HG03280 (cell line): ENCODE measurements at regions not wholly inside any gene's neighbourhood (a gene's known extent, or its start where the extent isn't known, plus 50 kb on each side); places are given as distances from the start of the nearest gene placed in this dataset.
"Not testable (repeated sequence)": the region's sequence is repeated elsewhere in the genome, so short reads cannot be mapped to it uniquely, and the experiment has no call there.

Source experiments
- ATAC-seq: cut with Tn5 transposase; IDR thresholded peaks from one replicate; pipeline ENCODE4 v1.9.1; 2021; ENCODE audit warnings: mild to moderate bottlenecking, moderate library complexity; ENCODE audit not compliant: unreplicated experiment

- no peak for ATAC-seq
Observed at GRCh38 chr15:35211240-35211902, 126.3 kb upstream of the NANOGP8 start.

- no peak for ATAC-seq
Observed at GRCh38 chr15:35210370-35210769, 125.3 kb upstream of the NANOGP8 start.

- ATAC-seq = no peak
Observed at GRCh38 chr15:35209838-35210237, 124.7 kb upstream of the NANOGP8 start.

GRCh38 chr15:35208353-35208752 lies 123.3 kb upstream of the NANOGP8 start:
- ATAC-seq = no peak

- ATAC-seq = no peak
Observed at GRCh38 chr15:35206060-35206675, 121.1 kb upstream of the NANOGP8 start.

GRCh38 chr15:35198197-35198596 lies 113.1 kb upstream of the NANOGP8 start:
- ATAC-seq = no peak

- no peak for ATAC-seq
Observed at GRCh38 chr15:35197754-35198153, 112.7 kb upstream of the NANOGP8 start.

- no peak for ATAC-seq
Observed at GRCh38 chr15:35197306-35197705, 112.2 kb upstream of the NANOGP8 start.

- no peak for ATAC-seq
Observed at GRCh38 chr15:35196273-35196672, 111.2 kb upstream of the NANOGP8 start.

GRCh38 chr15:35195649-35196048 lies 110.6 kb upstream of the NANOGP8 start:
- ATAC-seq = no peak

GRCh38 chr15:35195031-35195430 lies 109.9 kb upstream of the NANOGP8 start:
- ATAC-seq = no peak

GRCh38 chr15:35194296-35194695 lies 109.2 kb upstream of the NANOGP8 start:
- ATAC-seq = no peak

- ATAC-seq = no peak
Observed at GRCh38 chr15:35191783-35192182, 106.7 kb upstream of the NANOGP8 start.

- no peak for ATAC-seq
Observed at GRCh38 chr15:35186346-35186745, 101.3 kb upstream of the NANOGP8 start.

- ATAC-seq = no peak
Observed at GRCh38 chr15:35184646-35185045, 99.6 kb upstream of the NANOGP8 start.

- ATAC-seq = peak; percentile 67
Observed at GRCh38 chr15:35182841-35183479, 97.9 kb upstream of the NANOGP8 start.

- peak; percentile 59 for ATAC-seq
Observed at GRCh38 chr15:35181538-35181937, 96.4 kb upstream of the NANOGP8 start.

- no peak for ATAC-seq
Observed at GRCh38 chr15:35179739-35180138, 94.6 kb upstream of the NANOGP8 start.

- ATAC-seq = not testable (repeated sequence)
Observed at GRCh38 chr15:35178186-35178585, 93.1 kb upstream of the NANOGP8 start.

GRCh38 chr15:35174948-35175347 lies 89.9 kb upstream of the NANOGP8 start:
- no peak for ATAC-seq

- no peak for ATAC-seq
Observed at GRCh38 chr15:35173444-35174118, 88.5 kb upstream of the NANOGP8 start.

GRCh38 chr15:35170207-35170606 lies 85.1 kb upstream of the NANOGP8 start:
- ATAC-seq = no peak
